PC-3 (cell line): ENCODE measurements at regions not wholly inside any gene's neighbourhood (a gene's known extent, or its start where the extent isn't known, plus 50 kb on each side); places are given as distances from the start of the nearest gene placed in this dataset.

Experiments
- ATAC-seq: fragments of 200-7000 bp; cut with Tn5 transposase; 2 replicates; pipeline ENCODE4 v1.9.1; 2020; ENCODE audit warnings: mild to moderate bottlenecking, moderate library complexity
- BruUV-seq: library from RNA; stranded (reverse); fragments of 400-500 nt; replicated peaks from 2 replicates; lab custom pipeline; 2021; lab: Mats Ljungman, UMichigan
- CTCF ChIA-PET: fragments of 300-600 bp; sonication (Branson Sonifier 250); formaldehyde crosslinking; loops from one replicate; lab custom pipeline; 2022; ENCODE audit warnings: antibody characterized with exemption; lab: Charles Lee
- POLR2A ChIA-PET: fragments of 300-600 bp; sonication (Branson Sonifier 250); formaldehyde crosslinking; loops from one replicate; lab custom pipeline; 2022; ENCODE audit warnings: antibody characterized with exemption; ENCODE audit not compliant: unreplicated experiment; lab: Charles Lee
- DNase-seq: peaks from one replicate; pipeline ENCODE4 v3.0.0-alpha.2; 2015
- H2AFZ ChIP-seq: fragments of 300-600 bp; sonication (generic); 2 replicates; pipeline ENCODE4 v1.6.0; 2016; ENCODE audit warnings: antibody characterized with exemption, low read length
- H3F3A ChIP-seq: fragments of 300-600 bp; sonication (generic); one replicate; pipeline ENCODE4 v1.6.0; 2017; ENCODE audit warnings: antibody characterized with exemption, low read length, control low read depth, mild to moderate bottlenecking; ENCODE audit not compliant: unreplicated experiment
- H3K27ac ChIP-seq: fragments of 300-600 bp; sonication (generic); 2 replicates; pipeline ENCODE4 v1.5.1; 2016; ENCODE audit warnings: mild to moderate bottlenecking, low read length
- H3K27me3 ChIP-seq: fragments of 300-600 bp; sonication (generic); 2 replicates; pipeline ENCODE4 v1.6.1; 2016; ENCODE audit warnings: low read length, mixed read lengths
- H3K36me3 ChIP-seq: fragments of 300-600 bp; sonication (generic); 2 replicates; pipeline ENCODE4 v1.6.1; 2016; ENCODE audit warnings: low read depth, mixed run types, low read length, mixed read lengths
- H3K4me1 ChIP-seq: fragments of 300-600 bp; sonication (generic); 2 replicates; pipeline ENCODE4 v1.5.1; 2016; ENCODE audit warnings: low read length; ENCODE audit not compliant: insufficient read depth
- H3K4me2 ChIP-seq: fragments of 300-600 bp; sonication (generic); 2 replicates; pipeline ENCODE4 v1.6.0; 2016; ENCODE audit warnings: low read length
- H3K4me3 ChIP-seq: fragments of 300-600 bp; sonication (generic); 2 replicates; pipeline ENCODE4 v1.5.1; 2016; ENCODE audit warnings: mild to moderate bottlenecking, low read length, mixed read lengths
- H3K79me2 ChIP-seq: fragments of 300-600 bp; sonication (generic); 2 replicates; pipeline ENCODE4 v1.6.1; 2017; ENCODE audit warnings: low read length, mixed read lengths
- H3K9ac ChIP-seq: fragments of 300-600 bp; sonication (generic); 2 replicates; pipeline ENCODE4 v1.6.0; 2016; ENCODE audit warnings: mild to moderate bottlenecking, low read length
- H3K9me2 ChIP-seq: fragments of 300-600 bp; sonication (generic); replicated peaks from 2 replicates; pipeline ENCODE4 v1.6.1; 2016; ENCODE audit warnings: mixed run types, low read length, mixed read lengths
- H3K9me3 ChIP-seq: fragments of 300-600 bp; sonication (generic); 2 replicates; pipeline ENCODE4 v1.6.1; 2016; ENCODE audit warnings: low read length, mixed read lengths
- H4K20me1 ChIP-seq: fragments of 300-600 bp; sonication (generic); 2 replicates; pipeline ENCODE4 v1.6.1; 2016; ENCODE audit warnings: low read length, mixed read lengths
- CTCF ChIP-seq: fragments of 300-600 bp; sonication (generic); conservative IDR thresholded peaks from 2 replicates; pipeline ENCODE4 v1.5.1; 2017; ENCODE audit warnings: antibody characterized with exemption, low read depth, mild to moderate bottlenecking, low read length
- EZH2 ChIP-seq: fragments of 300-600 bp; sonication (generic); IDR thresholded peaks from one replicate; pipeline ENCODE4 v1.6.1; 2017; ENCODE audit warnings: antibody characterized with exemption, mild to moderate bottlenecking, low read length; ENCODE audit not compliant: unreplicated experiment
- EZH2phosphoT487 ChIP-seq: fragments of 300-600 bp; sonication (generic); IDR thresholded peaks from 2 replicates; pipeline ENCODE4 v1.6.1; 2018; ENCODE audit warnings: mild to moderate bottlenecking, antibody characterized with exemption, low read length, borderline replicate concordance
- intact Hi-C: fragments of 100-400 bp; cut with micrococcal nuclease; formaldehyde crosslinking; loops from 2 replicates; pipeline ENCODE4 v1.9.0; 2023

DNA sequence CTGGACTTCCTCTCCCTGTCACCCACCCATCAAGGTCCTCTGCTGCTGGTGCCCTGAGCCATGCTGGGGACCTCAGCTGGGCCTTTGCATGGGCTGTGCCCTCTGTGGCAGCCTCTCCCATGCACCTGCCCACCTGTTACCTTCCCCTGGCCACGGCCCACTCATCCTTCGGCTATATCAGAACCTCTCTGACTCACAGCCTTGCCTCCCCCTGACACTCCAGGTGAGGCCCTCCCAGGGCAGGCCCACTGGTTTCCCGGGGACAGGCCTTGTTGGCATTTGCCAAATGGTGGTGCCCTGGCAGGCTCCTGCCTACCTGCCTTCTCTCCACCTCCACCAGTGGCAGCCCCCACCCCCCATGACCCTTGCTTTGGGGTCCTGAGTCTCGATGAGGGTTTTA, 73.7 kb upstream of the PRR5 start:
- CTCF ChIA-PET = no interaction called here
- intact Hi-C loops = loop anchor here (10.0 kb wide), 1 partner anchor 293 kb away; no protein-coding TSS in a partner anchor
- Histone ChIP-seq H3K9me3 (no peaks in the 10 kb centered on the region), H2AFZ (no peak overlapping the region), H3F3A (no peaks in the 10 kb centered on the region), H4K20me1 (no peaks in the 10 kb centered on the region), H3K27me3 (no peaks in the 10 kb centered on the region), H3K27ac (no peak overlapping the region), H3K36me3 (no peaks in the 10 kb centered on the region; the same call in 1 of the 2 replicates), H3K4me2 (no peak overlapping the region), H3K9me2 (no peaks in the 10 kb centered on the region), H3K4me1 (no peaks in the 10 kb centered on the region), H3K4me3 (no peak overlapping the region), H3K9ac (no peak overlapping the region), H3K79me2 (no peaks in the 10 kb centered on the region)
- no TSS peak for BruUV-seq
- POLR2A ChIA-PET = no interaction called here
- no peak for ATAC-seq
- TF ChIP-seq EZH2phosphoT487 (no peak), CTCF (no peak), EZH2 (no peak)
- DNase-seq = no peak

DNA sequence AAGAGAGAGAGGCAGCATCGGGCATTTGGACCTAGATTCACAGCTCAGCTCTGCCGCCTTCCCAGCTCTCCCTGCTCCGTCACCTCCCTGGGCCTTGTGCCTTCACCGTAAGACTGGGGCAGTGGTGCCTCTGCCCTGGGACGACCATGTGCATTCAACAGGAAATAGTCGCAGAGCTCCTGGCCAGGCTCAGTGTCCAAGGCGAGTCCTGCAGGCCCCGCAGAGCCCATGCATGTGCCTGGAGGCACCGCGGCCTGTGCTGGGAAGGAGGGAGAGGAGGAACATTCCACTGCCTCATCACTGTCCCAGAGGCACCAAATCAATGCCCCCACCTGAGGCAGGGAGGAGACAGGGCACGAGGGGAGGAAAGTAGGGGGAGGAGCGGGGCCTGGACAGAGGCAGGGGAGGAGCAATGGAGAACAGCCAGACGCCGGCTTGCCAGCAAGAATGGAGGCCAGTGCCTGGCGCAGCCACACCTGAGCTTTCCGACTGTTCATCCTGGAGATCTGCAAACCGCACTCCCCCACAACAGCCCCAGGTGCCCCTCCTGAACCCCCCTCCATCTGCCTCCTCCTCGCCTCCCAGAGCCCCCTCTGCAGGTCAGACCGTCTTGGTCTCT, 74.4 kb upstream of the PRR5 start:
- Histone ChIP-seq H3K79me2 (no peaks in the 10 kb centered on the region), H3K9me2 (no peaks in the 10 kb centered on the region), H3F3A (no peaks in the 10 kb centered on the region), H3K4me3 (no peak overlapping the region), H2AFZ (no peak overlapping the region), H3K27me3 (no peaks in the 10 kb centered on the region), H4K20me1 (no peaks in the 10 kb centered on the region), H3K9ac (no peak overlapping the region), H3K27ac (no peak overlapping the region), H3K36me3 (no peaks in the 10 kb centered on the region; the same call in 1 of the 2 replicates), H3K4me2 (no peak overlapping the region), H3K9me3 (no peaks in the 10 kb centered on the region), H3K4me1 (no peaks in the 10 kb centered on the region)
- ATAC-seq (no peak), DNase-seq (no peak)
- no TSS peak for BruUV-seq
- TF ChIP-seq CTCF = no peak
- TF ChIP-seq EZH2 = no peak
- no peak for TF ChIP-seq EZH2phosphoT487
- POLR2A ChIA-PET = no interaction called here
- intact Hi-C loops = loop anchor here (2.0 to 10.0 kb wide), 2 partner anchors 293 to 635 kb away; no protein-coding TSS in a partner anchor
- CTCF ChIA-PET = interaction anchor here (1.0 kb wide), 1 partner anchor 634 kb away, joined by 4 read pairs; no protein-coding TSS in a partner anchor
